ENCODE measurements at regions not wholly inside any gene's neighbourhood (a gene's known extent, or its start where the extent isn't known, plus 50 kb on each side); places are given as distances from the start of the nearest gene placed in this dataset.
A peak's percentile ranks its signal among the peaks of the same experiment; 100 is the strongest.

DNA sequence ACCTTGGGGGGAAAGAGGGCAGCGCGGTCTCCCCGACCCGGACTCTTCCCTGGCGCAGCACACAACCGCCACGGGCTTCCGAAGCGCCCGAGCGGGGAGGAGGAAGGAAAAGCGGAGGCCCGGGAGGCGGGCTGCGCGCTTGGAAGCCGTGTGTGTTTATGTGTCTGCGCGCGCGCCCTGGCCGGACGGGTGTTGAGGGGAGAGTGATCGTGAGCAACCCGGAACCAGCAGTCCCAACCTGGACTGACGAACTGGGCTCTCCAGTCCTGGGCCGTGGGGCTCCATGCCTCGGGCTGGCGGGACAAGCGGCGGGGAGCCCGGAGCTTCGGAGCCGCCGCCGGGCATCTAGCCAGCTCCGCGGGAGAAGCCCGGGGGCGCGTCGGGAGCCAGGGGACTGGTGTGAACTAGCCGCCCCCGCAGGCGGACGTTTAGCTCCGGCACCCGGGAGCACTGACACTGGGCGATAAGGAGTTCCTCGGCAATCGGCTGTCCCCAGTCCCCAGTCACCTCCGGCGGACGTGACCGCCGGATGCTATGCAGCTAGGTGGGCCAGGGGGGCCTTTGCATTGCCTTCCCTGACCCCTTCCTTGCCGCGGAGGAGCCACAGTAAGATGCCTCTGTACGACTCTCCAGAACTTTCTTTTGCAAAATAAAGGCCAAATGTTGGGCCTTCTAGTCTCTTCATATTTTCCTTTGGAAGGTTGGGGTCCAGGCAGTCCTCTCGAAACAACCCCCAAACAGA, 74.8 kb upstream of the BCOR start:
- Histone ChIP-seq H3K27me3 (ENCODE audit: control insufficient read depth, insufficient read depth, low read length) (no peaks in the 10 kb centered on the region), H3K4me3 (ENCODE audit: low read depth, low read length) (peak overlapping the region; percentile 33), H3K36me3 (ENCODE audit: control insufficient read depth, insufficient read depth, low read length) (no peaks in the 10 kb centered on the region)
- ChIA-PET POLR2A (no interaction called here), CTCF (no interaction called here)
- TF ChIP-seq, protein P1, sequence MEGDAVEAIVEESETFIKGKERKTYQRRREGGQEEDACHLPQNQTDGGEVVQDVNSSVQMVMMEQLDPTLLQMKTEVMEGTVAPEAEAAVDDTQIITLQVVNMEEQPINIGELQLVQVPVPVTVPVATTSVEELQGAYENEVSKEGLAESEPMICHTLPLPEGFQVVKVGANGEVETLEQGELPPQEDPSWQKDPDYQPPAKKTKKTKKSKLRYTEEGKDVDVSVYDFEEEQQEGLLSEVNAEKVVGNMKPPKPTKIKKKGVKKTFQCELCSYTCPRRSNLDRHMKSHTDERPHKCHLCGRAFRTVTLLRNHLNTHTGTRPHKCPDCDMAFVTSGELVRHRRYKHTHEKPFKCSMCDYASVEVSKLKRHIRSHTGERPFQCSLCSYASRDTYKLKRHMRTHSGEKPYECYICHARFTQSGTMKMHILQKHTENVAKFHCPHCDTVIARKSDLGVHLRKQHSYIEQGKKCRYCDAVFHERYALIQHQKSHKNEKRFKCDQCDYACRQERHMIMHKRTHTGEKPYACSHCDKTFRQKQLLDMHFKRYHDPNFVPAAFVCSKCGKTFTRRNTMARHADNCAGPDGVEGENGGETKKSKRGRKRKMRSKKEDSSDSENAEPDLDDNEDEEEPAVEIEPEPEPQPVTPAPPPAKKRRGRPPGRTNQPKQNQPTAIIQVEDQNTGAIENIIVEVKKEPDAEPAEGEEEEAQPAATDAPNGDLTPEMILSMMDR (IDR thresholded peaks at IDR 0.05; ENCODE audit: insufficient read depth, low read depth, low read length): no peak
- no peak for DNase-seq (ENCODE audit: low read depth)

DNA sequence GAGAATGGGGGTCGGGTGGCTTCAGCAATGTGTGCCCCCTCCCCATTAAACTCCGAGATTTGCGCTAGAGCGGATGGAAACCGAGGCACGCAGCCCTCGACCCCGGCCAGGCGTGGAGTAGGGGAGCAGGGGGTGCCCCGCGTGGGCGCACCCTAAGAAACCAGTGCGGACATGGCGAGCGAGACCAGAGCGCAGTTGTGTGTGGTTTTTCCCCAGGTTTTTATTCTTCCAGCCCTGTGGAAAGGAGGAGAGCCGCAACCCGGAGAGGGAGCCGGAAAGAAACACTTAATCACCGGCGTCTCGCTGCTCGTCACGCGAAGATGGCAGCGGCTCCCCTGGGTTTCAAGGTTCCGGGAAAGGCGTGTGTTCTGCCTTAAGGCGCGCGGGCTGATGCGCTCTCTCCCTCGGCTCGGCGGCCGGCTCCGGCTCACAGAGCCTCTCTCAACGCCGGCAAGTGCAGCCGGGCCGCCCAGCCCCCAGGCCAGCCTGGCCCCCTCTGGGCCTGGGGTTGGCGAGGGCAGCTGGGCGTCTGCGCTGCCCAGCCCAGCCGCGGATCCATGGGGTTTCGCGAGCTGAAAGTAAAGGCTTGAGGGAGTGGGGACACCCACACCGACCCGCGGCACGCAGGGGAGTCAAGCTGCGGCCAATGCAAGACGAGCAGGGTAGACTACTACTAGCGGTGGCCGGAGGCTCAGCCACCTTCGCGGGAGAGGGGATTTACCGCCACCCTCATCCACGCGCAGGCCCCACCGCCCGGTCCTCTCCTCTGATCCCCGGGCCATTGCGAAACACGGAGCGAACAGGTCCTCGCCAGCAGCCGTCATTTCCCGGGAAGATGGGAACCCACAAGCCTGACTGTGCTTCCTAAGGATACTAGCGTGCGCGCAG, 74.0 kb upstream of the BCOR start:
- Histone ChIP-seq H3K36me3 (ENCODE audit: control insufficient read depth, insufficient read depth, low read length) (no peaks in the 10 kb centered on the region), H3K27me3 (ENCODE audit: control insufficient read depth, insufficient read depth, low read length) (no peaks in the 10 kb centered on the region), H3K4me3 (ENCODE audit: low read depth, low read length) (peak overlapping the region; percentile 33)
- no peak for DNase-seq (ENCODE audit: low read depth)
- POLR2A ChIA-PET: no interaction called here
- CTCF ChIA-PET: interaction anchor here (1.2 kb wide), 1 partner anchor 15 kb away, joined by 4 read pairs; no protein-coding TSS in a partner anchor
- TF ChIP-seq, protein P1 (IDR thresholded peaks at IDR 0.05; ENCODE audit: insufficient read depth, low read depth, low read length): no peak

DNA sequence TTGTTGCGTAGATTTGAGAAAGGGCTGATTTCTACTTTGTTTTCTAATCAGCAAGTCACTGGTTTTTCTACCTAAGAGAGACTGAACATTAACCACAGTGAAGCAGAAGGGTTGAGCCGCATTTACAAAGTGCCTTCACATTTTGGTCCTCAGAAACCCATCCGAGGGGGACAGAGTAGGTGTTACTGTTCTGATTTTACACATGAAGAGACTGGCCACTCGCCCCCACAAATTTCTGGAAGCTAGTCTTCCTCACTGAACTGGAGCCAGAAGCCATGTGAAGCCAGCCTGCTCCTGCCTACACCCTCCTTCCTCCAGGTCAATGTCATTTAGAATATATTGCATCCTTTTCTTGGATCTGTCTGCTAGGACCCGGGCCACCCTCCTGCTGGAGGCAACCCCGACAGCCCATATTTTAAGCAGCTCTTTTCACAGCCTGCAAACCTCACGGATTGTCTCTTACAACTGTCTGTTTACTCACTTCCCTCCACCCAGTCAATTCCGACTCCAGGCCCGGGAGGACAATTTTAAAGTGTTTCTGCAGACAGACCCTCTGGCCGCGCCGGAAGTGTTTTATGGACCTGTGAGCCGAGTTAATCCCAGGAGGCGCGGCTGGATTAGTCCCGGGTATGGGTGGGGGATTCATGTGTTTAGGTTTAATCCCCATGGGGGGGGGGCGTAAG, 73.2 kb upstream of the BCOR start:
- no peak overlapping the region; the same call in 1 of the 2 replicates for H3K4me3 ChIP-seq (ENCODE audit: low read depth, low read length)
- TF ChIP-seq, protein P1 (IDR thresholded peaks at IDR 0.05; ENCODE audit: insufficient read depth, low read depth, low read length): no peak
- CTCF ChIA-PET: interaction anchor here (1.2 kb wide), 1 partner anchor 14 kb away, joined by 4 read pairs; no protein-coding TSS in a partner anchor
- no peaks in the 10 kb centered on the region for H3K36me3 ChIP-seq (ENCODE audit: control insufficient read depth, insufficient read depth, low read length)
- POLR2A ChIA-PET: no interaction called here
- H3K27me3 ChIP-seq (ENCODE audit: control insufficient read depth, insufficient read depth, low read length): no peaks in the 10 kb centered on the region
- no peak for DNase-seq (ENCODE audit: low read depth)

DNA sequence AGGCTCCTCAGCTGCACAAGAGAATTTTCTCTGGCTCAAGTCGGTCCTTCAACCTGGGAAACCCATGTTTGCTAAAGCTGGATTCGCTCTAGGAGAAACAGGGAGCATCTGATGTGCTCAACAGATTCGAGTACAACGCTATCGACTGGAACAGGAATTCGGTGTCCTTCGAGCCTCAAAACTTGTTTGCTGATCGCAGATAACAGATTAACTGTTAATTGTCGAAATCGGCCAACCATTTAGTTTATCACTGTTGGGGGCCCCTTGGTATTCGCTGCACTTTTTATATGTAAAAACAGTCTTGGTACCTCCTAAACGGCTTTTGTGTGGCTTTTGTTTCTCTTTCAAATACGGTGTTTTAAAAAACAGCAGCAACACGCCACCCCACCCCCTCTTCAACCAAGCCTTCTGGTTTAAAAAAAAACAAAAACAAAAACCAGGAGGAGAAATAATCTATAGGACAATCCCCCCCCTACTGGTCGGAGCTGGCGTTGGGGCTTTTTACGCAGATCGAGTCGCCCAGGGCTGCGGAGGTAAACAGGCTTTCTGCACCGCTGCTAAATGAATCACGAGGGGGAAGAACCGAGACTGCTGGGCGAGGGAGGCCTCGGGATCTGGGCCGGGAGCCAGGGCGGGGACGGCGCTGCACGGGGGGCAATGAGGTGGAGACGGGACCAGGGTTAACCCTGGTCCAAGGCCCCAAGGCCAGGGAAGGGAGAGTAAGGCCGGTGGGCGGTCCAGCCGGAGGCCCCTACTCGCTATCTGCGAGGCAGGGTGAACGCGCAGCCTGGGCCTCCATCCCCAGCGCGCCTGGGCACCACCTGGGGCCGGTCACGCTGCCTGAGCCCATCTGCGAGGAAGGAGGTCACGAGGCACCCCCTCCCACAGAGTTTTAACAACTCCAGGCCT, 71.7 kb upstream of the BCOR start:
- H3K4me3 ChIP-seq (ENCODE audit: low read depth, low read length): no peak overlapping the region
- H3K27me3 ChIP-seq (ENCODE audit: control insufficient read depth, insufficient read depth, low read length): no peaks in the 10 kb centered on the region
- DNase-seq (ENCODE audit: low read depth): no peak
- TF ChIP-seq, protein P1 (IDR thresholded peaks at IDR 0.05; ENCODE audit: insufficient read depth, low read depth, low read length): peak; percentile 49
- CTCF ChIA-PET: interaction anchor here (1.3 kb wide), 1 partner anchor 439 kb away, joined by 5 read pairs; no protein-coding TSS in a partner anchor
- H3K36me3 ChIP-seq (ENCODE audit: control insufficient read depth, insufficient read depth, low read length): no peaks in the 10 kb centered on the region
- POLR2A ChIA-PET: interaction anchor here (0.5 kb wide), 1 partner anchor 15 kb away, joined by 3 read pairs; no protein-coding TSS in a partner anchor

All from BJ (cell line).